Colon (tissue), 2 donors: ENCODE measurements at regions not wholly inside any gene's neighbourhood (a gene's known extent, or its start where the extent isn't known, plus 50 kb on each side); places are given as distances from the start of the nearest gene placed in this dataset.

Experiments
- FAIRE-seq: peaks from 2 replicates; lab custom pipeline; 2012; peaks lifted over from hg19 to GRCh38; lab: Jason Lieb, UNC
- donor health status: control.
- donor health status: control.

GRCh38 chr16:51900221-51900780, 646.6 kb downstream of the TOX3 start:
- no peak for FAIRE-seq

GRCh38 chr16:51898872-51899271, 648.1 kb downstream of the TOX3 start:
- FAIRE-seq = no peak

- no peak for FAIRE-seq
Measured at GRCh38 chr16:51896013-51896412, 650.9 kb downstream of the TOX3 start.

GRCh38 chr16:51892293-51893007, 654.5 kb downstream of the TOX3 start:
- FAIRE-seq = no peak

GRCh38 chr16:51888534-51888933, 658.4 kb downstream of the TOX3 start:
- FAIRE-seq = no peak

- no peak for FAIRE-seq
Measured at GRCh38 chr16:51888016-51888415, 658.9 kb downstream of the TOX3 start.

- no peak for FAIRE-seq
Measured at GRCh38 chr16:51886456-51886855, 660.5 kb downstream of the TOX3 start.

- FAIRE-seq = no peak
Measured at GRCh38 chr16:51884773-51885172, 662.2 kb downstream of the TOX3 start.

- FAIRE-seq = no peak
Measured at GRCh38 chr16:51881731-51882130, 665.2 kb downstream of the TOX3 start.

GRCh38 chr16:51880776-51881175, 666.2 kb downstream of the TOX3 start:
- no peak for FAIRE-seq

- FAIRE-seq = no peak
Measured at GRCh38 chr16:51877686-51878085, 669.3 kb downstream of the TOX3 start.

GRCh38 chr16:51876934-51877333, 670.0 kb downstream of the TOX3 start:
- no peak for FAIRE-seq

- no peak for FAIRE-seq
Measured at GRCh38 chr16:51876601-51876875, 670.4 kb downstream of the TOX3 start.

- no peak for FAIRE-seq
Measured at GRCh38 chr16:51875834-51876600, 670.9 kb downstream of the TOX3 start.

GRCh38 chr16:51872524-51872923, 674.4 kb downstream of the TOX3 start:
- FAIRE-seq = no peak

GRCh38 chr16:51870296-51870854, 676.6 kb downstream of the TOX3 start:
- FAIRE-seq = no peak

- no peak for FAIRE-seq
Measured at GRCh38 chr16:51869176-51869575, 677.8 kb downstream of the TOX3 start.

GRCh38 chr16:51868631-51869030, 678.3 kb downstream of the TOX3 start:
- no peak for FAIRE-seq

GRCh38 chr16:51867386-51868065, 679.4 kb downstream of the TOX3 start:
- no peak for FAIRE-seq

- FAIRE-seq = no peak
Measured at GRCh38 chr16:51864575-51864974, 682.4 kb downstream of the TOX3 start.

- no peak for FAIRE-seq
Measured at GRCh38 chr16:51854401-51854951, 692.5 kb downstream of the TOX3 start.

- FAIRE-seq = no peak
Measured at GRCh38 chr16:51853586-51853985, 693.4 kb downstream of the TOX3 start.
